A549 (cell line): ENCODE measurements at regions not wholly inside any gene's neighbourhood (a gene's known extent, or its start where the extent isn't known, plus 50 kb on each side); places are given as distances from the start of the nearest gene placed in this dataset.

Experiments used
- ATAC-seq, 2 experiments: fragments of 200-7000 bp in 1 of 2; fragments of >200 bp in 1 of 2; cut with Nextera tagmentation in 1 of 2; cut with Tn5 transposase in 1 of 2; 3 replicates each; pipeline versions ENCODE4 v1.8.0 to v1.9.1; 2018 to 2020; ENCODE audit warnings: mild to moderate bottlenecking in 1 of 2, moderate library complexity in 1 of 2
- CTCF ChIA-PET: fragments of 300-600 bp; sonication (Branson Sonifier 250); formaldehyde crosslinking; extraction: SDS; loops from one replicate; lab custom pipeline; 2021; ENCODE audit warnings: antibody characterized with exemption, inconsistent platforms; lab: Yijun Ruan, JAX
- POLR2A ChIA-PET: fragments of 350-600 bp; formaldehyde crosslinking; extraction: SDS; loops from one replicate; lab custom pipeline; 2021; ENCODE audit warnings: antibody characterized with exemption, inconsistent platforms; lab: Yijun Ruan, JAX
- DNase-seq, 2 experiments: peaks; one replicate each; pipeline versions ENCODE4 v3.0.0 to v3.0.0-alpha.2; 2011 to 2016; ENCODE audit warnings: low read depth in 1 of 2, low spot score in 1 of 2
- FAIRE-seq: peaks from 2 replicates; lab custom pipeline; 2011; peaks lifted over from hg19 to GRCh38; lab: Jason Lieb, UNC
- H3K27ac ChIP-seq, 2 experiments: fragments of >200 bp; sonication (Bioruptor Twin); formaldehyde crosslinking; 3 replicates each; pipeline ENCODE4 v1.5.1; 2016 to 2017
- H3K4me1 ChIP-seq: fragments of >200 bp; sonication (Bioruptor Twin); formaldehyde crosslinking; 3 replicates; pipeline ENCODE4 v1.6.1; 2016
- H3K4me2 ChIP-seq: fragments of >200 bp; sonication (Bioruptor Twin); formaldehyde crosslinking; 3 replicates; pipeline ENCODE4 v1.6.1; 2016
- H3K4me3 ChIP-seq: fragments of >200 bp; sonication (Bioruptor Twin); formaldehyde crosslinking; 3 replicates; pipeline ENCODE4 v1.5.1; 2016
- H3K9me3 ChIP-seq: fragments of >200 bp; sonication (Bioruptor Twin); formaldehyde crosslinking; 3 replicates; pipeline ENCODE4 v1.6.1; 2016
- CBX2 ChIP-seq: fragments of 200-600 bp; sonication (generic); IDR thresholded peaks from 2 replicates; pipeline ENCODE4 v1.6.1; 2016; ENCODE audit warnings: low read depth, mild to moderate bottlenecking, borderline replicate concordance
- CHD4 ChIP-seq: fragments of 200-600 bp; sonication (generic); IDR thresholded peaks from 2 replicates; pipeline ENCODE4 v1.6.1; 2016; ENCODE audit warnings: antibody characterized with exemption, mild to moderate bottlenecking, borderline replicate concordance
- EP300 ChIP-seq, 2 experiments: fragments of >200 bp; sonication (Bioruptor Twin); formaldehyde crosslinking; IDR thresholded peaks; 2 replicates in 1 of 2; 3 replicates in 1 of 2; pipeline ENCODE4 v1.6.1; 2016 to 2017
- ESRRA ChIP-seq: fragments of 150-350 bp; IDR thresholded peaks from 2 replicates; pipeline ENCODE4 v1.6.1; 2014; ENCODE audit warnings: mild to moderate bottlenecking, low read length, borderline replicate concordance
- FOSB ChIP-seq: fragments of 250-450 bp; sonication (Bioruptor Pico); IDR thresholded peaks from 2 replicates; pipeline ENCODE4 v1.5.0; 2020; ENCODE audit warnings: mild to moderate bottlenecking, moderate library complexity
- HEYL ChIP-seq: fragments of 250-450 bp; sonication (Bioruptor Pico); IDR thresholded peaks from 2 replicates; pipeline ENCODE4 v1.8.0; 2021; ENCODE audit warnings: mild to moderate bottlenecking, moderate library complexity
- HOXA7 ChIP-seq: fragments of 250-450 bp; sonication (Bioruptor Pico); IDR thresholded peaks from 2 replicates; pipeline ENCODE4 v1.5.0; 2020; ENCODE audit warnings: mild to moderate bottlenecking, moderate library complexity
- KDM5A ChIP-seq: fragments of 200-600 bp; sonication (generic); IDR thresholded peaks from 2 replicates; pipeline ENCODE4 v1.6.1; 2016; ENCODE audit warnings: antibody characterized with exemption, mild to moderate bottlenecking
- MAFK ChIP-seq: fragments of 450-650 bp; IDR thresholded peaks from 2 replicates; pipeline ENCODE4 v1.6.1; 2014; ENCODE audit not compliant: partially characterized antibody
- MAZ ChIP-seq: fragments of 150-350 bp; IDR thresholded peaks from 2 replicates; pipeline ENCODE4 v1.6.1; 2014; ENCODE audit warnings: antibody characterized with exemption, low read depth, low read length, borderline replicate concordance
- NFE2L2 ChIP-seq: fragments of 150-350 bp; conservative IDR thresholded peaks from 2 replicates; pipeline ENCODE4 v1.6.1; 2014; ENCODE audit warnings: low read length
- POLR2AphosphoS2 ChIP-seq: conservative IDR thresholded peaks from 2 replicates; pipeline ENCODE4 v1.6.1; 2012; ENCODE audit warnings: low read length, improper control_type of control experiment, inconsistent platforms
- RAD21 ChIP-seq, 2 experiments: fragments of >200 bp in 1 of 2; sonication (Bioruptor Twin) in 1 of 2; formaldehyde crosslinking in 1 of 2; IDR thresholded peaks in 1 of 2; conservative IDR thresholded peaks in 1 of 2; 2 replicates in 1 of 2; 3 replicates in 1 of 2; pipeline ENCODE4 v1.6.1; 2012 to 2018; ENCODE audit warnings: inconsistent platforms in 1 of 2
- RARB ChIP-seq: fragments of 250-450 bp; sonication (Bioruptor Pico); IDR thresholded peaks from 2 replicates; pipeline ENCODE4 v1.8.0; 2021; ENCODE audit warnings: mild to moderate bottlenecking, moderate library complexity
- RCOR1 ChIP-seq: fragments of 150-350 bp; IDR thresholded peaks from 2 replicates; pipeline ENCODE4 v1.6.1; 2014; ENCODE audit warnings: antibody characterized with exemption, low read length, low read depth
- TFCP2L1 ChIP-seq: fragments of 250-450 bp; sonication (Bioruptor Pico); IDR thresholded peaks from 2 replicates; pipeline ENCODE4 v1.5.0; 2021; ENCODE audit warnings: mild to moderate bottlenecking
- ZC3H11A ChIP-seq: fragments of 450-650 bp; IDR thresholded peaks from 2 replicates; pipeline ENCODE4 v1.6.1; 2014; ENCODE audit warnings: antibody characterized with exemption, mild to moderate bottlenecking
- ZFP36 ChIP-seq: fragments of 450-650 bp; IDR thresholded peaks from 2 replicates; pipeline ENCODE4 v1.6.1; 2014; ENCODE audit warnings: borderline replicate concordance; ENCODE audit not compliant: partially characterized antibody
- ZSCAN20 ChIP-seq: fragments of 250-450 bp; sonication (Bioruptor Pico); IDR thresholded peaks from 2 replicates; pipeline ENCODE4 v1.8.0; 2022; ENCODE audit warnings: mild to moderate bottlenecking, moderate library complexity
- whole genome bisulfite sequencing: methylation state at CpG from one replicate; pipeline ENCODE4 v1.1.6; 2017; ENCODE audit errors: missing lambda C conversion rate; 5-methylcytosine and 5-hydroxymethylcytosine counted together
- TF ChIP-seq, protein P1 (sequence below): fragments of >200 bp; sonication (Bioruptor Twin); formaldehyde crosslinking; IDR thresholded peaks from 3 replicates; pipeline ENCODE4 v1.6.1; 2016
- TF ChIP-seq, protein P2 (sequence below): fragments of 250-450 bp; sonication (Bioruptor Pico); IDR thresholded peaks from 2 replicates; pipeline ENCODE4 v1.5.0; 2021; ENCODE audit warnings: mild to moderate bottlenecking, moderate library complexity, borderline replicate concordance
- TF ChIP-seq, protein P3 (sequence below): fragments of >200 bp; sonication (Bioruptor Twin); formaldehyde crosslinking; IDR thresholded peaks from 3 replicates; pipeline ENCODE4 v1.5.1; 2016

DNA sequence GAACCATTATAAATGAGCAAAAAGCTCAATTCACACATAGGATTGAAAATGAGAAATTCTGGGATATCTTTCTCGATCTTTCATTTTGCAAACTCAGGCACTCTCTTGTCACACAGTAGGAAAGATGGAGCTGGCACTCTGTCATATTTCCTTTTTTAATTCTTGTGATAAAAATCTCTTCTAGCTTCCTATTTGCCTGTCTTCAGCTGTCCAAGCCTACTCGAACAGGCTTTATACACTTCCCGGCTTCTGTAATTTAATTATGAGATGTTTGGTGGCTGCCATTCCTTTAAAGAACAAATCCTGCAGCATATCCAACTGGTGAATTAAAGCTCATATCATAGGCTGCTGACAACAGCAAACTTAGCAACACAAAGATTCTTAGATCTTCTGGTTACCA lies 1484.3 kb upstream of the PIK3C3 start:
- TF ChIP-seq POLR2AphosphoS2: no peak
- TF ChIP-seq RARB (CRISPR knock-in tag): no peak
- TF ChIP-seq TFCP2L1 (CRISPR knock-in tag): no peak
- no peak for TF ChIP-seq ZFP36
- TF ChIP-seq NFE2L2: no peak
- TF ChIP-seq RCOR1: no peak
- TF ChIP-seq, protein P1, sequence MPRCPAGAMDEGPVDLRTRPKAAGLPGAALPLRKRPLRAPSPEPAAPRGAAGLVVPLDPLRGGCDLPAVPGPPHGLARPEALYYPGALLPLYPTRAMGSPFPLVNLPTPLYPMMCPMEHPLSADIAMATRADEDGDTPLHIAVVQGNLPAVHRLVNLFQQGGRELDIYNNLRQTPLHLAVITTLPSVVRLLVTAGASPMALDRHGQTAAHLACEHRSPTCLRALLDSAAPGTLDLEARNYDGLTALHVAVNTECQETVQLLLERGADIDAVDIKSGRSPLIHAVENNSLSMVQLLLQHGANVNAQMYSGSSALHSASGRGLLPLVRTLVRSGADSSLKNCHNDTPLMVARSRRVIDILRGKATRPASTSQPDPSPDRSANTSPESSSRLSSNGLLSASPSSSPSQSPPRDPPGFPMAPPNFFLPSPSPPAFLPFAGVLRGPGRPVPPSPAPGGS: no peak
- no peak for TF ChIP-seq CHD4
- no peak for TF ChIP-seq ZC3H11A
- TF ChIP-seq MAFK: no peak
- no peak for TF ChIP-seq EP300 (IDR thresholded peaks at IDR 0.05)
- TF ChIP-seq CBX2: no peak

DNA sequence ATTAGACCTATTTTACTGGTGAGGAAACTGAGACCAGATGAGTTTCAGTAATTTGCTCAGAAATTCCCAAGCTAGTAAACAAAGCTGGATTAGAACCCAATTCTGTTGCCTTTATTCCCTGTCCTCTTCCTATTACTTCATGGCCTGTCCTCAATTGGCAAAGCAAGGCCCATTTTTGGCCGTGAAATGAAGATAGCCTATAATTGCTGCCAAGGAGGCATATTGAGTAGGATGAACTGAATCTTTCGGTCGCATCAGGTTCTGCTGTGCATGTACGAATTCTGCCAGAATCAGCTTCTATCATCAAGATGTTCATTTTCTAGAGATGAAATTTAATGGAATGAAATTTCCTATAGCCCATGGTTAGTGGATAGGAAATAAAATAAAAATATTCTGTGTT lies 1485.2 kb upstream of the PIK3C3 start:
- H3K4me1 ChIP-seq: no peaks in the 10 kb centered on the region
- WGBS: 19% methylated on average over 4 of the region's 4 CpGs
- no peak overlapping the region for H3K4me2 ChIP-seq
- ATAC-seq: no peak
- POLR2A ChIA-PET: no interaction called here
- no peak for DNase-seq
- H3K4me3 ChIP-seq: no peak overlapping the region
- no peaks in the 10 kb centered on the region for H3K9me3 ChIP-seq
- TF ChIP-seq FOSB (CRISPR knock-in tag) (no peak), ESRRA (no peak), KDM5A (no peak), HOXA7 (CRISPR knock-in tag) (no peak), CBX2 (no peak), MAZ (no peak), RARB (CRISPR knock-in tag) (no peak), RAD21 (conservative IDR thresholded peaks at IDR 0.05 in 1 of 2, IDR thresholded peaks at IDR 0.05 in 1 of 2) (no peak), ZSCAN20 (CRISPR knock-in tag) (no peak), HEYL (CRISPR knock-in tag) (no peak)
- TF ChIP-seq, protein P2, sequence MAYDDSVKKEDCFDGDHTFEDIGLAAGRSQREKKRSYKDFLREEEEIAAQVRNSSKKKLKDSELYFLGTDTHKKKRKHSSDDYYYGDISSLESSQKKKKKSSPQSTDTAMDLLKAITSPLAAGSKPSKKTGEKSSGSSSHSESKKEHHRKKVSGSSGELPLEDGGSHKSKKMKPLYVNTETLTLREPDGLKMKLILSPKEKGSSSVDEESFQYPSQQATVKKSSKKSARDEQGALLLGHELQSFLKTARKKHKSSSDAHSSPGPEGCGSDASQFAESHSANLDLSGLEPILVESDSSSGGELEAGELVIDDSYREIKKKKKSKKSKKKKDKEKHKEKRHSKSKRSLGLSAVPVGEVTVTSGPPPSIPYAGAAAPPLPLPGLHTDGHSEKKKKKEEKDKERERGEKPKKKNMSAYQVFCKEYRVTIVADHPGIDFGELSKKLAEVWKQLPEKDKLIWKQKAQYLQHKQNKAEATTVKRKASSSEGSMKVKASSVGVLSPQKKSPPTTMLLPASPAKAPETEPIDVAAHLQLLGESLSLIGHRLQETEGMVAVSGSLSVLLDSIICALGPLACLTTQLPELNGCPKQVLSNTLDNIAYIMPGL (CRISPR knock-in tag): no peak
- TF ChIP-seq, protein P3, sequence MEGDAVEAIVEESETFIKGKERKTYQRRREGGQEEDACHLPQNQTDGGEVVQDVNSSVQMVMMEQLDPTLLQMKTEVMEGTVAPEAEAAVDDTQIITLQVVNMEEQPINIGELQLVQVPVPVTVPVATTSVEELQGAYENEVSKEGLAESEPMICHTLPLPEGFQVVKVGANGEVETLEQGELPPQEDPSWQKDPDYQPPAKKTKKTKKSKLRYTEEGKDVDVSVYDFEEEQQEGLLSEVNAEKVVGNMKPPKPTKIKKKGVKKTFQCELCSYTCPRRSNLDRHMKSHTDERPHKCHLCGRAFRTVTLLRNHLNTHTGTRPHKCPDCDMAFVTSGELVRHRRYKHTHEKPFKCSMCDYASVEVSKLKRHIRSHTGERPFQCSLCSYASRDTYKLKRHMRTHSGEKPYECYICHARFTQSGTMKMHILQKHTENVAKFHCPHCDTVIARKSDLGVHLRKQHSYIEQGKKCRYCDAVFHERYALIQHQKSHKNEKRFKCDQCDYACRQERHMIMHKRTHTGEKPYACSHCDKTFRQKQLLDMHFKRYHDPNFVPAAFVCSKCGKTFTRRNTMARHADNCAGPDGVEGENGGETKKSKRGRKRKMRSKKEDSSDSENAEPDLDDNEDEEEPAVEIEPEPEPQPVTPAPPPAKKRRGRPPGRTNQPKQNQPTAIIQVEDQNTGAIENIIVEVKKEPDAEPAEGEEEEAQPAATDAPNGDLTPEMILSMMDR: no peak
- FAIRE-seq: no peak
- no peak overlapping the region for H3K27ac ChIP-seq
- CTCF ChIA-PET: no interaction called here

More for the DNA sequence above, 1484.3 kb upstream of the PIK3C3 start:
- FAIRE-seq: no peak
- ATAC-seq: no peak
- 29% methylated on average over 3 of the region's 3 CpGs for WGBS
- POLR2A ChIA-PET: no interaction called here
- CTCF ChIA-PET: interaction anchor here (0.7 kb wide), 1 partner anchor 733 kb away, joined by 3 read pairs; no protein-coding TSS in a partner anchor
- Histone ChIP-seq H3K4me2 (no peak overlapping the region), H3K4me1 (no peaks in the 10 kb centered on the region), H3K27ac (no peak overlapping the region), H3K4me3 (no peak overlapping the region), H3K9me3 (no peaks in the 10 kb centered on the region)
- DNase-seq: no peak
